ENCODE measurements at regions not wholly inside any gene's neighbourhood (a gene's known extent, or its start where the extent isn't known, plus 50 kb on each side); places are given as distances from the start of the nearest gene placed in this dataset.

DNA sequence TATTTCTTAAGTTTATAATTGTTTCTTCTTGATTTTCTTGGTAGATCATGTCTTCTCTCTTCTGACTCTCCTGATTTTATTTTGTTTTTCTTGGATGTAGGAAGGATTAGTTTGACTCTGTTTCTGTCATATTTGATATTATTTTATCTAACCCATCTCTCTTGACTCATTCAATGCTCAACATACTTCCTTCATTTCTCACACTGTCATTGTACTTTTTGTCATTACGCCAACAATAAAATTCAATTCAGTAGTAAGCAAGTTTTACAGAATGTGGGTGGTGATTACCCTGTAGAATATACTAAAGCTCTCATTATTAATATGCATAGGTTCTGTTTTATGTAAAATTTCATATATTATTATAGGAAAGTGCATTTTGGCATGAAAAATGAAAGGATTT lies 1303.0 kb upstream of the AGA start:
- no peak for DNase-seq
- Histone ChIP-seq H3K27ac (ENCODE audit: low read length) (no peak overlapping the region), H3K9me2 (replicated peaks; ENCODE audit: insufficient read depth, low read length) (no peaks in the 10 kb centered on the region), H2AFZ (ENCODE audit: low read length) (no peak overlapping the region), H3F3A (ENCODE audit: insufficient read depth, low read length) (no peaks in the 10 kb centered on the region), H3K4me2 (ENCODE audit: low read depth, low read length) (no peak overlapping the region), H3K79me2 (ENCODE audit: low read length) (no peaks in the 10 kb centered on the region), H4K20me1 (ENCODE audit: insufficient read depth, low read length) (no peaks in the 10 kb centered on the region), H3K4me3 (ENCODE audit: low read length) (no peak overlapping the region), H3K9me3 (replicated peaks; ENCODE audit: insufficient read depth, low read length) (no peaks in the 10 kb centered on the region), H3K36me3 (replicated peaks; ENCODE audit: insufficient read depth, low read length) (no peaks in the 10 kb centered on the region), H3K27me3 (replicated peaks; ENCODE audit: insufficient read depth, low read length) (no peaks in the 10 kb centered on the region), H3K9ac (ENCODE audit: low read length) (no peak overlapping the region), H3K4me1 (ENCODE audit: low read length) (no peaks in the 10 kb centered on the region)
- TF ChIP-seq, protein P1, sequence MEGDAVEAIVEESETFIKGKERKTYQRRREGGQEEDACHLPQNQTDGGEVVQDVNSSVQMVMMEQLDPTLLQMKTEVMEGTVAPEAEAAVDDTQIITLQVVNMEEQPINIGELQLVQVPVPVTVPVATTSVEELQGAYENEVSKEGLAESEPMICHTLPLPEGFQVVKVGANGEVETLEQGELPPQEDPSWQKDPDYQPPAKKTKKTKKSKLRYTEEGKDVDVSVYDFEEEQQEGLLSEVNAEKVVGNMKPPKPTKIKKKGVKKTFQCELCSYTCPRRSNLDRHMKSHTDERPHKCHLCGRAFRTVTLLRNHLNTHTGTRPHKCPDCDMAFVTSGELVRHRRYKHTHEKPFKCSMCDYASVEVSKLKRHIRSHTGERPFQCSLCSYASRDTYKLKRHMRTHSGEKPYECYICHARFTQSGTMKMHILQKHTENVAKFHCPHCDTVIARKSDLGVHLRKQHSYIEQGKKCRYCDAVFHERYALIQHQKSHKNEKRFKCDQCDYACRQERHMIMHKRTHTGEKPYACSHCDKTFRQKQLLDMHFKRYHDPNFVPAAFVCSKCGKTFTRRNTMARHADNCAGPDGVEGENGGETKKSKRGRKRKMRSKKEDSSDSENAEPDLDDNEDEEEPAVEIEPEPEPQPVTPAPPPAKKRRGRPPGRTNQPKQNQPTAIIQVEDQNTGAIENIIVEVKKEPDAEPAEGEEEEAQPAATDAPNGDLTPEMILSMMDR (IDR thresholded peaks at IDR 0.05; ENCODE audit: low read length) = no peak
- TF ChIP-seq EZH2phosphoT487 (IDR thresholded peaks at IDR 0.05; ENCODE audit: low read length) (no peak), EZH2 (optimal IDR thresholded peaks at IDR 0.05; ENCODE audit: low read depth, low read length) (no peak)

DNA sequence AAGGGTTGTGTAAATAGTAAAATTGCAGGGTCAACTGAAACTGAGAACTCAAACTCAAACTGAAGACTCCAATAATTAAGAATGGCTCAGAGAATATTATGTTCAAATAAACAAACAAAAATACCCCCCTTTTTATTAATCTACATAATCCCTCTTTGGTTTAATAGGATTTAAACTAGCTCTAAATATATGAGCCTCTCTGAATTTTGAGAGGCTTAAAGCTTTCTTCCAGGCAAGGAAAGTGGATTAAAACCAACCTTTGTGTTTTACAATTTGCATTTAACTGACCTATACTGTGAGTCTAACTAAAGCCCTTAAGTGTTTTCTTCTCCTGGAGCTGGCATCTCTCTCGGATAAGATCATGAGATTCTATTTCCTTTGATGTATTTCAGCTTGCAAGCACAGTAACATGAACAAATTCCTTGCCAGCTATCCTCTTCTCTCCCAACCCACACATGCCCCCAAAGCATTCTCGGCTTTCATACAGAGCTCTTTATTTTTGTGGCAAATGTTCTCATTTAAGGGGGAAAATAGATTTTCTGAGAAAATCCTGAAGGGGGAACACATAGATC lies 1310.8 kb upstream of the AGA start:
- no peak for TF ChIP-seq EZH2 (optimal IDR thresholded peaks at IDR 0.05; ENCODE audit: low read depth, low read length)
- TF ChIP-seq, protein P1 (IDR thresholded peaks at IDR 0.05; ENCODE audit: low read length) = no peak
- TF ChIP-seq EZH2phosphoT487 (IDR thresholded peaks at IDR 0.05; ENCODE audit: low read length) = no peak
- H2AFZ ChIP-seq (ENCODE audit: low read length) = no peak overlapping the region
- no peaks in the 10 kb centered on the region for H3K9me3 ChIP-seq (replicated peaks; ENCODE audit: insufficient read depth, low read length)
- no peaks in the 10 kb centered on the region for H3K9me2 ChIP-seq (replicated peaks; ENCODE audit: insufficient read depth, low read length)
- no peaks in the 10 kb centered on the region for H3K36me3 ChIP-seq (replicated peaks; ENCODE audit: insufficient read depth, low read length)
- no peak overlapping the region for H3K4me3 ChIP-seq (ENCODE audit: low read length)
- no peak overlapping the region for H3K27ac ChIP-seq (ENCODE audit: low read length)
- DNase-seq = no peak
- H3K27me3 ChIP-seq (replicated peaks; ENCODE audit: insufficient read depth, low read length) = no peaks in the 10 kb centered on the region
- H3F3A ChIP-seq (ENCODE audit: insufficient read depth, low read length) = no peaks in the 10 kb centered on the region
- no peaks in the 10 kb centered on the region for H4K20me1 ChIP-seq (ENCODE audit: insufficient read depth, low read length)
- no peak overlapping the region for H3K4me2 ChIP-seq (ENCODE audit: low read depth, low read length)
- no peak overlapping the region for H3K9ac ChIP-seq (ENCODE audit: low read length)
- no peaks in the 10 kb centered on the region for H3K4me1 ChIP-seq (ENCODE audit: low read length)
- no peaks in the 10 kb centered on the region for H3K79me2 ChIP-seq (ENCODE audit: low read length)

- Histone ChIP-seq H4K20me1 (ENCODE audit: insufficient read depth, low read length) (no peaks in the 10 kb centered on the region), H3K4me1 (ENCODE audit: low read length) (no peaks in the 10 kb centered on the region), H3K9me3 (replicated peaks; ENCODE audit: insufficient read depth, low read length) (no peaks in the 10 kb centered on the region), H3K36me3 (replicated peaks; ENCODE audit: insufficient read depth, low read length) (no peaks in the 10 kb centered on the region), H3K9me2 (replicated peaks; ENCODE audit: insufficient read depth, low read length) (no peaks in the 10 kb centered on the region), H3K27me3 (replicated peaks; ENCODE audit: insufficient read depth, low read length) (no peaks in the 10 kb centered on the region), H3K9ac (ENCODE audit: low read length) (no peak overlapping the region), H3K4me2 (ENCODE audit: low read depth, low read length) (no peak overlapping the region), H3K79me2 (ENCODE audit: low read length) (no peaks in the 10 kb centered on the region), H3K27ac (ENCODE audit: low read length) (no peak overlapping the region), H2AFZ (ENCODE audit: low read length) (no peak overlapping the region), H3K4me3 (ENCODE audit: low read length) (no peak overlapping the region), H3F3A (ENCODE audit: insufficient read depth, low read length) (no peaks in the 10 kb centered on the region)
- TF ChIP-seq, protein P1 (IDR thresholded peaks at IDR 0.05; ENCODE audit: low read length) = no peak
- no peak for TF ChIP-seq EZH2phosphoT487 (IDR thresholded peaks at IDR 0.05; ENCODE audit: low read length)
- TF ChIP-seq EZH2 (optimal IDR thresholded peaks at IDR 0.05; ENCODE audit: low read depth, low read length) = no peak
- DNase-seq = no peak
Measured at GRCh38 chr4:178778496-178778895, 1336.3 kb upstream of the AGA start.

All from MM.1S (cell line).